SU-DHL-6 (cell line): ENCODE measurements at regions not wholly inside any gene's neighbourhood (a gene's known extent, or its start where the extent isn't known, plus 50 kb on each side); places are given as distances from the start of the nearest gene placed in this dataset.

Experiments used
- CTCF ChIP-seq: fragments of 200-600 bp; sonication (generic); IDR thresholded peaks from one replicate; pipeline ENCODE4 v1.5.1; 2017; ENCODE audit warnings: antibody characterized with exemption, mild to moderate bottlenecking, low read length, moderate library complexity; ENCODE audit not compliant: insufficient read depth, poor library complexity, severe bottlenecking
- EZH2phosphoT487 ChIP-seq: fragments of 200-600 bp; sonication (generic), shearing (Covaris generic); conservative IDR thresholded peaks from 2 replicates; pipeline ENCODE4 v1.6.1; 2018; ENCODE audit warnings: mild to moderate bottlenecking, antibody characterized with exemption, low read length, moderate library complexity, mixed read lengths

DNA sequence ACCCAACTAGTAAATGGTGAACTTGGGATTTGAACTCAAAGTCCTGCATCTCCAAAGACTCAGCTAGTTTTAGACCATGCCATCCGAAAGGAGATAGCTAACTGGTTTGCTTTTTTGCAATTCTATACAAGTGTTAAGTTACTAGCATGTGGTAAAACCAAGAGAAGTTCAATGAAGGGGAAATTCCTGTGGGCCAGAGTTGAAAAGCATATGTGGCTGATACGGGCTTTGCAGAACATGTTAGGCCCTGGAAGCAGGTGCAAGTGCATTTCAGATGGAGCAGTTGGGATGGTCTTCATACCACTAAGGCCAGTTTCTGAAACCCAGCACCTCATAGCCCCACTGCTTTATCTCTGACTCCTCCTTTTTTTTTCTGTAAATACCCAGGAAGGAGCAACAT lies 620.9 kb downstream of the PLPP3 start:
- TF ChIP-seq EZH2phosphoT487 (no peak), CTCF (no peak)
